WTC11 (cell line): ENCODE measurements at regions not wholly inside any gene's neighbourhood (a gene's known extent, or its start where the extent isn't known, plus 50 kb on each side); places are given as distances from the start of the nearest gene placed in this dataset.

Experiments
- ATAC-seq: fragments of 200-7000 bp; cut with Tn5 transposase; 2 replicates; pipeline ENCODE4 v1.10.0; 2021; ENCODE audit warnings: mild to moderate bottlenecking, moderate library complexity
- CTCF ChIA-PET: fragments of 300-600 bp; sonication (Branson Sonifier 250); formaldehyde crosslinking; loops from one replicate; lab custom pipeline; 2021; ENCODE audit warnings: antibody characterized with exemption; lab: Charles Lee
- POLR2A ChIA-PET: fragments of 350-600 bp; sonication (Branson Sonifier 250); formaldehyde crosslinking; loops from one replicate; lab custom pipeline; 2021; ENCODE audit warnings: antibody characterized with exemption; lab: Charles Lee
- DNase-seq: peaks from one replicate; pipeline ENCODE4 v3.0.0; 2021; ENCODE audit warnings: low spot score
- H3K27ac Mint-ChIP-seq: 2 replicates; pipeline ENCODE4 v1.8.0; 2021; ENCODE audit warnings: mixed read lengths
- H3K27me3 Mint-ChIP-seq: 2 replicates; pipeline ENCODE4 v1.8.0; 2021; ENCODE audit warnings: low read depth, mild to moderate bottlenecking, moderate library complexity, mixed read lengths
- H3K36me3 Mint-ChIP-seq: 2 replicates; pipeline ENCODE4 v1.8.0; 2021; ENCODE audit warnings: mixed read lengths
- H3K4me1 Mint-ChIP-seq: 2 replicates; pipeline ENCODE4 v1.8.0; 2022; ENCODE audit warnings: mixed read lengths
- H3K4me3 Mint-ChIP-seq: 2 replicates; pipeline ENCODE4 v1.8.0; 2021; ENCODE audit warnings: mild to moderate bottlenecking, moderate library complexity, mixed read lengths
- H3K9me3 Mint-ChIP-seq: 2 replicates; pipeline ENCODE4 v1.8.0; 2021; ENCODE audit warnings: mixed read lengths
- ELF4 ChIP-seq: sonication (generic); formaldehyde crosslinking; IDR thresholded peaks from 2 replicates; pipeline ENCODE4 v1.8.1; 2022; ENCODE audit warnings: low read depth, mild to moderate bottlenecking, moderate library complexity, missing genetic modification reagents
- FOXJ3 ChIP-seq: sonication (generic); formaldehyde crosslinking; IDR thresholded peaks from 2 replicates; pipeline ENCODE4 v1.9.0; 2021; ENCODE audit warnings: missing genetic modification reagents, mild to moderate bottlenecking, borderline replicate concordance
- GRHL2 ChIP-seq: fragments of 250-450 bp; sonication (Bioruptor Pico); IDR thresholded peaks from 2 replicates; pipeline ENCODE4 v1.8.0; 2022; ENCODE audit warnings: mild to moderate bottlenecking, moderate library complexity; ENCODE audit not compliant: insufficient replicate concordance, severe bottlenecking
- MYBL2 ChIP-seq: sonication (generic); formaldehyde crosslinking; IDR thresholded peaks from 2 replicates; pipeline ENCODE4 v1.8.1; 2023; ENCODE audit warnings: mild to moderate bottlenecking, moderate library complexity, missing genetic modification reagents
- NR3C1 ChIP-seq: sonication (generic); formaldehyde crosslinking; conservative IDR thresholded peaks from 2 replicates; pipeline ENCODE4 v1.8.1; 2023; ENCODE audit warnings: low read depth, mild to moderate bottlenecking, missing genetic modification reagents
- PRRX2 ChIP-seq: fragments of 250-450 bp; sonication (Bioruptor Pico); IDR thresholded peaks from 2 replicates; pipeline ENCODE4 v1.8.0; 2021; ENCODE audit warnings: mild to moderate bottlenecking
- RELA ChIP-seq: sonication (generic); formaldehyde crosslinking; IDR thresholded peaks from 2 replicates; pipeline ENCODE4 v1.8.1; 2022; ENCODE audit warnings: missing genetic modification reagents, mild to moderate bottlenecking, borderline replicate concordance
- RORB ChIP-seq: fragments of 250-450 bp; sonication (Bioruptor Pico); IDR thresholded peaks from 2 replicates; pipeline ENCODE4 v1.9.0; 2021; ENCODE audit warnings: mild to moderate bottlenecking
- SMAD3 ChIP-seq: sonication (generic); formaldehyde crosslinking; IDR thresholded peaks from 2 replicates; pipeline ENCODE4 v1.8.0; 2022; ENCODE audit warnings: missing genetic modification reagents, mild to moderate bottlenecking, borderline replicate concordance
- SOX15 ChIP-seq: fragments of 250-450 bp; sonication (Bioruptor Pico); IDR thresholded peaks from 2 replicates; pipeline ENCODE4 v1.9.0; 2021; ENCODE audit warnings: mild to moderate bottlenecking
- TCF7 ChIP-seq: sonication (generic); formaldehyde crosslinking; IDR thresholded peaks from 2 replicates; pipeline ENCODE4 v1.8.0; 2022; ENCODE audit warnings: mild to moderate bottlenecking, low read depth, missing genetic modification reagents, moderate library complexity
- TEAD4 ChIP-seq: sonication (generic); formaldehyde crosslinking; IDR thresholded peaks from 2 replicates; pipeline ENCODE4 v1.8.0; 2022; ENCODE audit warnings: mild to moderate bottlenecking, missing genetic modification reagents
- TP53 ChIP-seq: sonication (generic); formaldehyde crosslinking; IDR thresholded peaks from 2 replicates; pipeline ENCODE4 v1.8.1; 2023; ENCODE audit warnings: mild to moderate bottlenecking, missing genetic modification reagents
- ZBTB43 ChIP-seq: sonication (generic); formaldehyde crosslinking; IDR thresholded peaks from 2 replicates; pipeline ENCODE4 v1.8.1; 2023; ENCODE audit warnings: mild to moderate bottlenecking, missing genetic modification reagents
- ZMAT4 ChIP-seq: fragments of 250-450 bp; sonication (Bioruptor Pico); IDR thresholded peaks from 2 replicates; pipeline ENCODE4 v1.9.0; 2021; ENCODE audit warnings: mild to moderate bottlenecking
- ZNF121 ChIP-seq: sonication (generic); formaldehyde crosslinking; IDR thresholded peaks from 2 replicates; pipeline ENCODE4 v1.8.0; 2023; ENCODE audit warnings: missing genetic modification reagents
- ZNF138 ChIP-seq: sonication (generic); formaldehyde crosslinking; conservative IDR thresholded peaks from 2 replicates; pipeline ENCODE4 v1.8.1; 2022; ENCODE audit warnings: mild to moderate bottlenecking, moderate library complexity, missing genetic modification reagents
- ZNF416 ChIP-seq: fragments of 250-450 bp; sonication (Bioruptor Pico); IDR thresholded peaks from 2 replicates; pipeline ENCODE4 v1.9.0; 2021; ENCODE audit warnings: mild to moderate bottlenecking, inconsistent platforms
- ZNF425 ChIP-seq: fragments of 250-450 bp; sonication (Bioruptor Pico); conservative IDR thresholded peaks from 2 replicates; pipeline ENCODE4 v1.9.0; 2021; ENCODE audit warnings: mild to moderate bottlenecking
- ZSCAN18 ChIP-seq: fragments of 250-450 bp; sonication (Bioruptor Pico); IDR thresholded peaks from 2 replicates; pipeline ENCODE4 v2.1.2; 2022; ENCODE audit warnings: mild to moderate bottlenecking, moderate library complexity
- TF ChIP-seq, protein P1 (sequence below): sonication (generic); formaldehyde crosslinking; IDR thresholded peaks from 2 replicates; pipeline ENCODE4 v1.8.1; 2023; ENCODE audit warnings: mild to moderate bottlenecking, missing genetic modification reagents
- TF ChIP-seq, protein P2 (sequence below): fragments of 250-450 bp; sonication (Bioruptor Pico); IDR thresholded peaks from 2 replicates; pipeline ENCODE4 v1.9.0; 2021; ENCODE audit warnings: moderate library complexity, mild to moderate bottlenecking, inconsistent platforms, borderline replicate concordance
- TF ChIP-seq, protein P3 (sequence below): fragments of 200-600 bp; IDR thresholded peaks from 2 replicates; pipeline ENCODE4 v1.8.0; 2022; ENCODE audit warnings: antibody characterized with exemption
- TF ChIP-seq, protein P4 (sequence below): sonication (generic); formaldehyde crosslinking; IDR thresholded peaks from 2 replicates; pipeline ENCODE4 v1.8.0; 2022; ENCODE audit warnings: mild to moderate bottlenecking, missing genetic modification reagents
- TF ChIP-seq, protein P5 (sequence below): sonication (generic); formaldehyde crosslinking; IDR thresholded peaks from 2 replicates; pipeline ENCODE4 v1.8.1; 2023; ENCODE audit warnings: mild to moderate bottlenecking, missing genetic modification reagents, moderate library complexity

GRCh38 chr4:187383181-187383580, 612.4 kb upstream of the ZFP42 start:
- peaks cover 4% of the 10 kb centered on the region; the same call in 1 of the 2 replicates for H3K9me3 Mint-ChIP-seq
- no peak for ATAC-seq
- H3K36me3 Mint-ChIP-seq: no peaks in the 10 kb centered on the region
- H3K4me3 Mint-ChIP-seq: no peak overlapping the region
- CTCF ChIA-PET: no interaction called here
- no peaks in the 10 kb centered on the region for H3K27me3 Mint-ChIP-seq
- H3K4me1 Mint-ChIP-seq: no peaks in the 10 kb centered on the region
- H3K27ac Mint-ChIP-seq: no peak overlapping the region
- no peak for DNase-seq
- TF ChIP-seq ZNF416 (CRISPR knock-in tag): no peak
- no peak for TF ChIP-seq ZNF138 (CRISPR knock-in tag)
- no peak for TF ChIP-seq SMAD3
- no peak for TF ChIP-seq FOXJ3 (CRISPR knock-in tag)
- TF ChIP-seq, protein P1, sequence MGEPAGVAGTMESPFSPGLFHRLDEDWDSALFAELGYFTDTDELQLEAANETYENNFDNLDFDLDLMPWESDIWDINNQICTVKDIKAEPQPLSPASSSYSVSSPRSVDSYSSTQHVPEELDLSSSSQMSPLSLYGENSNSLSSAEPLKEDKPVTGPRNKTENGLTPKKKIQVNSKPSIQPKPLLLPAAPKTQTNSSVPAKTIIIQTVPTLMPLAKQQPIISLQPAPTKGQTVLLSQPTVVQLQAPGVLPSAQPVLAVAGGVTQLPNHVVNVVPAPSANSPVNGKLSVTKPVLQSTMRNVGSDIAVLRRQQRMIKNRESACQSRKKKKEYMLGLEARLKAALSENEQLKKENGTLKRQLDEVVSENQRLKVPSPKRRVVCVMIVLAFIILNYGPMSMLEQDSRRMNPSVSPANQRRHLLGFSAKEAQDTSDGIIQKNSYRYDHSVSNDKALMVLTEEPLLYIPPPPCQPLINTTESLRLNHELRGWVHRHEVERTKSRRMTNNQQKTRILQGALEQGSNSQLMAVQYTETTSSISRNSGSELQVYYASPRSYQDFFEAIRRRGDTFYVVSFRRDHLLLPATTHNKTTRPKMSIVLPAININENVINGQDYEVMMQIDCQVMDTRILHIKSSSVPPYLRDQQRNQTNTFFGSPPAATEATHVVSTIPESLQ (CRISPR knock-in tag): no peak
- TF ChIP-seq ZSCAN18 (CRISPR knock-in tag): no peak
- no peak for TF ChIP-seq RELA (CRISPR knock-in tag)
- POLR2A ChIA-PET: no interaction called here

- CTCF ChIA-PET: no interaction called here
- TF ChIP-seq ZNF425 (CRISPR knock-in tag) (no peak), MYBL2 (CRISPR knock-in tag) (no peak), SOX15 (no peak), TCF7 (CRISPR knock-in tag) (no peak), TEAD4 (CRISPR knock-in tag) (no peak), ZMAT4 (CRISPR knock-in tag) (no peak), GRHL2 (CRISPR knock-in tag) (no peak), TP53 (CRISPR knock-in tag) (no peak), ZNF121 (CRISPR knock-in tag) (no peak), SMAD3 (no peak), NR3C1 (CRISPR knock-in tag) (no peak), ZBTB43 (CRISPR knock-in tag) (no peak), PRRX2 (CRISPR knock-in tag) (no peak), ELF4 (CRISPR knock-in tag) (no peak), RORB (no peak)
- TF ChIP-seq, protein P2, sequence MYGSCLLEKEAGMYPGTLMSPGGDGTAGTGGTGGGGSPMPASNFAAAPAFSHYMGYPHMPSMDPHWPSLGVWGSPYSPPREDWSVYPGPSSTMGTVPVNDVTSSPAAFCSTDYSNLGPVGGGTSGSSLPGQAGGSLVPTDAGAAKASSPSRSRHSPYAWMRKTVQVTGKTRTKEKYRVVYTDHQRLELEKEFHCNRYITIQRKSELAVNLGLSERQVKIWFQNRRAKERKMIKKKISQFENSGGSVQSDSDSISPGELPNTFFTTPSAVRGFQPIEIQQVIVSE (CRISPR knock-in tag): no peak
- TF ChIP-seq, protein P3, sequence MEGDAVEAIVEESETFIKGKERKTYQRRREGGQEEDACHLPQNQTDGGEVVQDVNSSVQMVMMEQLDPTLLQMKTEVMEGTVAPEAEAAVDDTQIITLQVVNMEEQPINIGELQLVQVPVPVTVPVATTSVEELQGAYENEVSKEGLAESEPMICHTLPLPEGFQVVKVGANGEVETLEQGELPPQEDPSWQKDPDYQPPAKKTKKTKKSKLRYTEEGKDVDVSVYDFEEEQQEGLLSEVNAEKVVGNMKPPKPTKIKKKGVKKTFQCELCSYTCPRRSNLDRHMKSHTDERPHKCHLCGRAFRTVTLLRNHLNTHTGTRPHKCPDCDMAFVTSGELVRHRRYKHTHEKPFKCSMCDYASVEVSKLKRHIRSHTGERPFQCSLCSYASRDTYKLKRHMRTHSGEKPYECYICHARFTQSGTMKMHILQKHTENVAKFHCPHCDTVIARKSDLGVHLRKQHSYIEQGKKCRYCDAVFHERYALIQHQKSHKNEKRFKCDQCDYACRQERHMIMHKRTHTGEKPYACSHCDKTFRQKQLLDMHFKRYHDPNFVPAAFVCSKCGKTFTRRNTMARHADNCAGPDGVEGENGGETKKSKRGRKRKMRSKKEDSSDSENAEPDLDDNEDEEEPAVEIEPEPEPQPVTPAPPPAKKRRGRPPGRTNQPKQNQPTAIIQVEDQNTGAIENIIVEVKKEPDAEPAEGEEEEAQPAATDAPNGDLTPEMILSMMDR: no peak
- TF ChIP-seq, protein P4, sequence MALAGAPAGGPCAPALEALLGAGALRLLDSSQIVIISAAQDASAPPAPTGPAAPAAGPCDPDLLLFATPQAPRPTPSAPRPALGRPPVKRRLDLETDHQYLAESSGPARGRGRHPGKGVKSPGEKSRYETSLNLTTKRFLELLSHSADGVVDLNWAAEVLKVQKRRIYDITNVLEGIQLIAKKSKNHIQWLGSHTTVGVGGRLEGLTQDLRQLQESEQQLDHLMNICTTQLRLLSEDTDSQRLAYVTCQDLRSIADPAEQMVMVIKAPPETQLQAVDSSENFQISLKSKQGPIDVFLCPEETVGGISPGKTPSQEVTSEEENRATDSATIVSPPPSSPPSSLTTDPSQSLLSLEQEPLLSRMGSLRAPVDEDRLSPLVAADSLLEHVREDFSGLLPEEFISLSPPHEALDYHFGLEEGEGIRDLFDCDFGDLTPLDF (CRISPR knock-in tag): no peak
- TF ChIP-seq, protein P5, sequence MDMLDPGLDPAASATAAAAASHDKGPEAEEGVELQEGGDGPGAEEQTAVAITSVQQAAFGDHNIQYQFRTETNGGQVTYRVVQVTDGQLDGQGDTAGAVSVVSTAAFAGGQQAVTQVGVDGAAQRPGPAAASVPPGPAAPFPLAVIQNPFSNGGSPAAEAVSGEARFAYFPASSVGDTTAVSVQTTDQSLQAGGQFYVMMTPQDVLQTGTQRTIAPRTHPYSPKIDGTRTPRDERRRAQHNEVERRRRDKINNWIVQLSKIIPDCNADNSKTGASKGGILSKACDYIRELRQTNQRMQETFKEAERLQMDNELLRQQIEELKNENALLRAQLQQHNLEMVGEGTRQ: no peak
- no peak for DNase-seq
- Mint-ChIP-seq H3K36me3 (no peaks in the 10 kb centered on the region), H3K4me1 (no peaks in the 10 kb centered on the region), H3K9me3 (no peaks in the 10 kb centered on the region), H3K27ac (no peak overlapping the region), H3K4me3 (no peak overlapping the region), H3K27me3 (no peaks in the 10 kb centered on the region)
- POLR2A ChIA-PET: no interaction called here
- no peak for ATAC-seq
Observed at GRCh38 chr4:187387739-187388138, 607.8 kb upstream of the ZFP42 start.
